WTC11 (cell line): ENCODE measurements at regions not wholly inside any gene's neighbourhood (a gene's known extent, or its start where the extent isn't known, plus 50 kb on each side); places are given as distances from the start of the nearest gene placed in this dataset.

Source experiments
- ATAC-seq: fragments of 200-7000 bp; cut with Tn5 transposase; 2 replicates; pipeline ENCODE4 v1.10.0; 2021; ENCODE audit warnings: mild to moderate bottlenecking, moderate library complexity
- CTCF ChIA-PET: fragments of 300-600 bp; sonication (Branson Sonifier 250); formaldehyde crosslinking; loops from one replicate; lab custom pipeline; 2021; ENCODE audit warnings: antibody characterized with exemption; lab: Charles Lee
- POLR2A ChIA-PET: fragments of 350-600 bp; sonication (Branson Sonifier 250); formaldehyde crosslinking; loops from one replicate; lab custom pipeline; 2021; ENCODE audit warnings: antibody characterized with exemption; lab: Charles Lee
- DNase-seq: peaks from one replicate; pipeline ENCODE4 v3.0.0; 2021; ENCODE audit warnings: low spot score
- H3K27ac Mint-ChIP-seq: 2 replicates; pipeline ENCODE4 v1.8.0; 2021; ENCODE audit warnings: mixed read lengths
- H3K27me3 Mint-ChIP-seq: 2 replicates; pipeline ENCODE4 v1.8.0; 2021; ENCODE audit warnings: low read depth, mild to moderate bottlenecking, moderate library complexity, mixed read lengths
- H3K36me3 Mint-ChIP-seq: 2 replicates; pipeline ENCODE4 v1.8.0; 2021; ENCODE audit warnings: mixed read lengths
- H3K4me1 Mint-ChIP-seq: 2 replicates; pipeline ENCODE4 v1.8.0; 2022; ENCODE audit warnings: mixed read lengths
- H3K4me3 Mint-ChIP-seq: 2 replicates; pipeline ENCODE4 v1.8.0; 2021; ENCODE audit warnings: mild to moderate bottlenecking, moderate library complexity, mixed read lengths
- H3K9me3 Mint-ChIP-seq: 2 replicates; pipeline ENCODE4 v1.8.0; 2021; ENCODE audit warnings: mixed read lengths
- ATF1 ChIP-seq: sonication (generic); formaldehyde crosslinking; IDR thresholded peaks from 2 replicates; pipeline ENCODE4 v1.8.1; 2023; ENCODE audit warnings: mild to moderate bottlenecking, moderate library complexity, missing genetic modification reagents
- ETV6 ChIP-seq: sonication (generic); formaldehyde crosslinking; IDR thresholded peaks from 2 replicates; pipeline ENCODE4 v1.8.1; 2022; ENCODE audit warnings: mild to moderate bottlenecking, missing genetic modification reagents
- FOXJ3 ChIP-seq: sonication (generic); formaldehyde crosslinking; IDR thresholded peaks from 2 replicates; pipeline ENCODE4 v1.9.0; 2021; ENCODE audit warnings: missing genetic modification reagents, mild to moderate bottlenecking, borderline replicate concordance
- GRHL2 ChIP-seq: fragments of 250-450 bp; sonication (Bioruptor Pico); IDR thresholded peaks from 2 replicates; pipeline ENCODE4 v1.8.0; 2022; ENCODE audit warnings: mild to moderate bottlenecking, moderate library complexity; ENCODE audit not compliant: insufficient replicate concordance, severe bottlenecking
- GTF2I ChIP-seq: fragments of 250-450 bp; sonication (Bioruptor Pico); conservative IDR thresholded peaks from 2 replicates; pipeline ENCODE4 v1.4.0; 2021; ENCODE audit warnings: mild to moderate bottlenecking
- HMGA2 ChIP-seq: fragments of 250-450 bp; sonication (Bioruptor Pico); IDR thresholded peaks from 2 replicates; pipeline ENCODE4 v1.4.0; 2021; ENCODE audit warnings: mild to moderate bottlenecking, moderate library complexity
- IRF2 ChIP-seq: sonication (generic); formaldehyde crosslinking; IDR thresholded peaks from 2 replicates; pipeline ENCODE4 v1.8.0; 2022; ENCODE audit warnings: low read depth, missing genetic modification reagents, borderline replicate concordance
- NR2C2 ChIP-seq: sonication (generic); formaldehyde crosslinking; IDR thresholded peaks from 2 replicates; pipeline ENCODE4 v1.8.0; 2022; ENCODE audit warnings: mild to moderate bottlenecking, missing genetic modification reagents
- NR3C1 ChIP-seq: sonication (generic); formaldehyde crosslinking; conservative IDR thresholded peaks from 2 replicates; pipeline ENCODE4 v1.8.1; 2023; ENCODE audit warnings: low read depth, mild to moderate bottlenecking, missing genetic modification reagents
- TCF7 ChIP-seq: sonication (generic); formaldehyde crosslinking; IDR thresholded peaks from 2 replicates; pipeline ENCODE4 v1.8.0; 2022; ENCODE audit warnings: mild to moderate bottlenecking, low read depth, missing genetic modification reagents, moderate library complexity
- ZNF121 ChIP-seq: sonication (generic); formaldehyde crosslinking; IDR thresholded peaks from 2 replicates; pipeline ENCODE4 v1.8.0; 2023; ENCODE audit warnings: missing genetic modification reagents
- ZNF138 ChIP-seq: sonication (generic); formaldehyde crosslinking; conservative IDR thresholded peaks from 2 replicates; pipeline ENCODE4 v1.8.1; 2022; ENCODE audit warnings: mild to moderate bottlenecking, moderate library complexity, missing genetic modification reagents
- ZNF423 ChIP-seq: fragments of 250-450 bp; sonication (Bioruptor Pico); IDR thresholded peaks from 2 replicates; pipeline ENCODE4 v2.1.2; 2022; ENCODE audit warnings: mild to moderate bottlenecking, moderate library complexity
- TF ChIP-seq, protein P1 (sequence below): fragments of 250-450 bp; sonication (Bioruptor Pico); conservative IDR thresholded peaks from 2 replicates; pipeline ENCODE4 v1.9.0; 2021; ENCODE audit warnings: mild to moderate bottlenecking
- TF ChIP-seq, protein P2 (sequence below): sonication (generic); formaldehyde crosslinking; IDR thresholded peaks from 2 replicates; pipeline ENCODE4 v1.8.1; 2023; ENCODE audit warnings: mild to moderate bottlenecking, missing genetic modification reagents
- TF ChIP-seq, protein P3 (sequence below): fragments of 250-450 bp; sonication (Bioruptor Pico); IDR thresholded peaks from 2 replicates; pipeline ENCODE4 v2.1.2; 2022; ENCODE audit warnings: mild to moderate bottlenecking, moderate library complexity
- TF ChIP-seq, protein P4 (sequence below): sonication (generic); formaldehyde crosslinking; IDR thresholded peaks from 2 replicates; pipeline ENCODE4 v1.8.1; 2023; ENCODE audit warnings: mild to moderate bottlenecking, missing genetic modification reagents, borderline replicate concordance
- TF ChIP-seq, protein P5 (sequence below): sonication (generic); formaldehyde crosslinking; IDR thresholded peaks from 2 replicates; pipeline ENCODE4 v1.8.0; 2022; ENCODE audit warnings: mild to moderate bottlenecking, missing genetic modification reagents
- TF ChIP-seq, protein P6 (sequence below): sonication (generic); formaldehyde crosslinking; IDR thresholded peaks from 2 replicates; pipeline ENCODE4 v1.8.1; 2022; ENCODE audit warnings: low read depth, missing genetic modification reagents, borderline replicate concordance
- TF ChIP-seq, protein P7 (sequence below): sonication (generic); formaldehyde crosslinking; IDR thresholded peaks from 2 replicates; pipeline ENCODE4 v1.8.0; 2023; ENCODE audit warnings: mild to moderate bottlenecking, missing genetic modification reagents

DNA sequence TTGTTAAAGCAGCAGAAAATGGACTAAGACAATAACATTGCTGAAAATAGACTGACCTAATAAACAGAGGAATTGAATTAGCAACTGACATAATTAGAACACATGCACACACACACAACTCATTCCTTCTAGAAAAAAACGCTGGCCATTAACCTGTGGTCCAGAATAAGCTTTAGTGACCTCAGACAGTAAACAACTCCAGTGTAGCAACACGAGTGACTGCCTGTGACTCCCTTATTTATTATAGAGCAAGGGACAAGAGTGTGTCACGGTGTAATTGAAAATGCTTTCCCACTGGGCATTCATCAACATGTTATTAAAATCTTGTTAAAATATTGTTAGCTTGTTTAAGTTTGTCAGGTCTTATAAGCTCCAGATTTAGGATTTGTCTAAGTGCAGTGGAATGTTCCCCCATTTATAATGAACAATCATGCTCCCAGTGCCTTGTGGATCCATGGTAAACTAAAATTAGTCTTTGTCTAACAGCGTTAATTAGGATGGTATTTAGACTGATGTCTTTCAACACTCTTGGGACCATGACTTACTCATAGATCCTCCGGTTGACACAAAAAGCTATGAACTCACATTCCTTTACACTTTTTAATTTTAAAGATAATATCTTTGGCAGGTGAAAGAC is 111.7 kb upstream of the IRS2 start (continued):
- TF ChIP-seq, protein P1, sequence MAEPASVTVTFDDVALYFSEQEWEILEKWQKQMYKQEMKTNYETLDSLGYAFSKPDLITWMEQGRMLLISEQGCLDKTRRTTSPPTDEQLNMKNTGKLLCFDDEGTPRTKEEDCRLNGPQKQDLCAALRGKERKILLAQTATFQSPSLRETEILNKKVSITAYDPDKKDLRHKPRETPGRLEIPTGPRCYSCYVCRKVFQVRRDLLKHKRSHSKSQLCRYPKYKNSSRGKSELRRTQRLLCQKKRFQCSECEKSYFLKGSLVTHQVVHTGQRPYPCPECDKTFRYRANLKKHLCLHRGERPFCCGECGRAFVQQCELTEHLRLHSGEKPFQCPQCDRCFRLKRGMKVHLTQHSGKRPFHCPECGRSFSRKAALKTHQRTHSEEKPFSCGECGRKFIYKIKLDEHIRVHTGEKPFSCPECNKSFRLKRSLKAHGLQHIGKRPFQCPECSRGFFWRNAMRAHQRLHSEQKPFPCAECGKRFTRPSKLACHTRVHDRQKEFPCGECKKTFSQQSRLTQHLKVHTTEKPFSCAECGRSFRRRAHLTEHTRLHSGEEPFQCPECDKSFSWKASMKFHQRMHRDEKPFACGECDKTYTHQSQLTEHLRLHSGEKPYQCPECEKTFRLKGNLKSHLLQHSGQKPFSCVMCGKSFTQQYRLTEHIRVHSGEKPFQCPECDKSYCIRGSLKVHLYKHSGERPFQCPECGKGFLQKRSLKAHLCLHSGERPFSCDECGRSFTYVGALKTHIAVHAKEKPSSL (CRISPR knock-in tag), result no peak
- TF ChIP-seq, protein P2, sequence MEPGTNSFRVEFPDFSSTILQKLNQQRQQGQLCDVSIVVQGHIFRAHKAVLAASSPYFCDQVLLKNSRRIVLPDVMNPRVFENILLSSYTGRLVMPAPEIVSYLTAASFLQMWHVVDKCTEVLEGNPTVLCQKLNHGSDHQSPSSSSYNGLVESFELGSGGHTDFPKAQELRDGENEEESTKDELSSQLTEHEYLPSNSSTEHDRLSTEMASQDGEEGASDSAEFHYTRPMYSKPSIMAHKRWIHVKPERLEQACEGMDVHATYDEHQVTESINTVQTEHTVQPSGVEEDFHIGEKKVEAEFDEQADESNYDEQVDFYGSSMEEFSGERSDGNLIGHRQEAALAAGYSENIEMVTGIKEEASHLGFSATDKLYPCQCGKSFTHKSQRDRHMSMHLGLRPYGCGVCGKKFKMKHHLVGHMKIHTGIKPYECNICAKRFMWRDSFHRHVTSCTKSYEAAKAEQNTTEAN (CRISPR knock-in tag), result no peak
- TF ChIP-seq GTF2I (no peak), ZNF138 (CRISPR knock-in tag) (no peak)
- TF ChIP-seq, protein P3, sequence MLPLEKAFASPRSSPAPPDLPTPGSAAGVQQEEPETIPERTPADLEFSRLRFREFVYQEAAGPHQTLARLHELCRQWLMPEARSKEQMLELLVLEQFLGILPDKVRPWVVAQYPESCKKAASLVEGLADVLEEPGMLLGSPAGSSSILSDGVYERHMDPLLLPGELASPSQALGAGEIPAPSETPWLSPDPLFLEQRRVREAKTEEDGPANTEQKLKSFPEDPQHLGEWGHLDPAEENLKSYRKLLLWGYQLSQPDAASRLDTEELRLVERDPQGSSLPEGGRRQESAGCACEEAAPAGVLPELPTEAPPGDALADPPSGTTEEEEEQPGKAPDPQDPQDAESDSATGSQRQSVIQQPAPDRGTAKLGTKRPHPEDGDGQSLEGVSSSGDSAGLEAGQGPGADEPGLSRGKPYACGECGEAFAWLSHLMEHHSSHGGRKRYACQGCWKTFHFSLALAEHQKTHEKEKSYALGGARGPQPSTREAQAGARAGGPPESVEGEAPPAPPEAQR (CRISPR knock-in tag), result no peak

DNA sequence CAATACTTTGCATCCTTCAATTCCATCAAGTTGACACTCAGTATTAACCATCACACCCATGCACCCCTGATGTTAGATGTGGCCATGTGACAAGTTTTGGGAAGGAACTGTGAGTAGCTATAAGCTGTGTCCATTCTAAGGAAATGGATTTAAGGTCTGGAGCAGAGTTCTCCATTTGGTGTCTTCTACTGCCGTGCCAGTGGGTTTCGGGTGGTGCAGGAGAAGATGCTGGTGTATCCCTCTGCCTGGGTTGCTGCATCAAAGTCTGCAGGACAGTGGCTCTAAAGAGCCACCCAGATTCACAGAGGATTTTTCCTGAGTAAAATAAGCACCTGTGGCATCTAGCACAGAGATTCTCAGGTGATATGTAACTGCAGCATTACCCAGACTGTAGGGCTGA is 105.7 kb upstream of the IRS2 start:
- Mint-ChIP-seq H3K9me3 (peaks cover 34% of the 10 kb centered on the region), H3K4me1 (no peaks in the 10 kb centered on the region), H3K36me3 (0 out of 2 replicates have a peak, but pooled peaks cover 5% of the 10 kb centered on the region), H3K27ac (no peak overlapping the region), H3K4me3 (no peak overlapping the region), H3K27me3 (no peaks in the 10 kb centered on the region)
- DNase-seq (no peak), ATAC-seq (no peak)
- ChIA-PET CTCF (no interaction called here), POLR2A (no interaction called here)
- TF ChIP-seq TCF7 (no peak), ZNF138 (CRISPR knock-in tag) (no peak), NR2C2 (CRISPR knock-in tag) (no peak), ZNF423 (CRISPR knock-in tag) (no peak), ATF1 (no peak), GRHL2 (CRISPR knock-in tag) (no peak), HMGA2 (CRISPR knock-in tag) (no peak), IRF2 (CRISPR knock-in tag) (no peak), FOXJ3 (CRISPR knock-in tag) (no peak), NR3C1 (CRISPR knock-in tag) (no peak), ZNF121 (CRISPR knock-in tag) (no peak), ETV6 (CRISPR knock-in tag) (no peak)
- TF ChIP-seq, protein P4, sequence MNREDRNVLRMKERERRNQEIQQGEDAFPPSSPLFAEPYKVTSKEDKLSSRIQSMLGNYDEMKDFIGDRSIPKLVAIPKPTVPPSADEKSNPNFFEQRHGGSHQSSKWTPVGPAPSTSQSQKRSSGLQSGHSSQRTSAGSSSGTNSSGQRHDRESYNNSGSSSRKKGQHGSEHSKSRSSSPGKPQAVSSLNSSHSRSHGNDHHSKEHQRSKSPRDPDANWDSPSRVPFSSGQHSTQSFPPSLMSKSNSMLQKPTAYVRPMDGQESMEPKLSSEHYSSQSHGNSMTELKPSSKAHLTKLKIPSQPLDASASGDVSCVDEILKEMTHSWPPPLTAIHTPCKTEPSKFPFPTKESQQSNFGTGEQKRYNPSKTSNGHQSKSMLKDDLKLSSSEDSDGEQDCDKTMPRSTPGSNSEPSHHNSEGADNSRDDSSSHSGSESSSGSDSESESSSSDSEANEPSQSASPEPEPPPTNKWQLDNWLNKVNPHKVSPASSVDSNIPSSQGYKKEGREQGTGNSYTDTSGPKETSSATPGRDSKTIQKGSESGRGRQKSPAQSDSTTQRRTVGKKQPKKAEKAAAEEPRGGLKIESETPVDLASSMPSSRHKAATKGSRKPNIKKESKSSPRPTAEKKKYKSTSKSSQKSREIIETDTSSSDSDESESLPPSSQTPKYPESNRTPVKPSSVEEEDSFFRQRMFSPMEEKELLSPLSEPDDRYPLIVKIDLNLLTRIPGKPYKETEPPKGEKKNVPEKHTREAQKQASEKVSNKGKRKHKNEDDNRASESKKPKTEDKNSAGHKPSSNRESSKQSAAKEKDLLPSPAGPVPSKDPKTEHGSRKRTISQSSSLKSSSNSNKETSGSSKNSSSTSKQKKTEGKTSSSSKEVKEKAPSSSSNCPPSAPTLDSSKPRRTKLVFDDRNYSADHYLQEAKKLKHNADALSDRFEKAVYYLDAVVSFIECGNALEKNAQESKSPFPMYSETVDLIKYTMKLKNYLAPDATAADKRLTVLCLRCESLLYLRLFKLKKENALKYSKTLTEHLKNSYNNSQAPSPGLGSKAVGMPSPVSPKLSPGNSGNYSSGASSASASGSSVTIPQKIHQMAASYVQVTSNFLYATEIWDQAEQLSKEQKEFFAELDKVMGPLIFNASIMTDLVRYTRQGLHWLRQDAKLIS (CRISPR knock-in tag), result no peak
- TF ChIP-seq, protein P5, sequence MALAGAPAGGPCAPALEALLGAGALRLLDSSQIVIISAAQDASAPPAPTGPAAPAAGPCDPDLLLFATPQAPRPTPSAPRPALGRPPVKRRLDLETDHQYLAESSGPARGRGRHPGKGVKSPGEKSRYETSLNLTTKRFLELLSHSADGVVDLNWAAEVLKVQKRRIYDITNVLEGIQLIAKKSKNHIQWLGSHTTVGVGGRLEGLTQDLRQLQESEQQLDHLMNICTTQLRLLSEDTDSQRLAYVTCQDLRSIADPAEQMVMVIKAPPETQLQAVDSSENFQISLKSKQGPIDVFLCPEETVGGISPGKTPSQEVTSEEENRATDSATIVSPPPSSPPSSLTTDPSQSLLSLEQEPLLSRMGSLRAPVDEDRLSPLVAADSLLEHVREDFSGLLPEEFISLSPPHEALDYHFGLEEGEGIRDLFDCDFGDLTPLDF, result no peak
- TF ChIP-seq, protein P6, sequence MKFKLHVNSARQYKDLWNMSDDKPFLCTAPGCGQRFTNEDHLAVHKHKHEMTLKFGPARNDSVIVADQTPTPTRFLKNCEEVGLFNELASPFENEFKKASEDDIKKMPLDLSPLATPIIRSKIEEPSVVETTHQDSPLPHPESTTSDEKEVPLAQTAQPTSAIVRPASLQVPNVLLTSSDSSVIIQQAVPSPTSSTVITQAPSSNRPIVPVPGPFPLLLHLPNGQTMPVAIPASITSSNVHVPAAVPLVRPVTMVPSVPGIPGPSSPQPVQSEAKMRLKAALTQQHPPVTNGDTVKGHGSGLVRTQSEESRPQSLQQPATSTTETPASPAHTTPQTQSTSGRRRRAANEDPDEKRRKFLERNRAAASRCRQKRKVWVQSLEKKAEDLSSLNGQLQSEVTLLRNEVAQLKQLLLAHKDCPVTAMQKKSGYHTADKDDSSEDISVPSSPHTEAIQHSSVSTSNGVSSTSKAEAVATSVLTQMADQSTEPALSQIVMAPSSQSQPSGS (CRISPR knock-in tag), result no peak
- TF ChIP-seq, protein P7, sequence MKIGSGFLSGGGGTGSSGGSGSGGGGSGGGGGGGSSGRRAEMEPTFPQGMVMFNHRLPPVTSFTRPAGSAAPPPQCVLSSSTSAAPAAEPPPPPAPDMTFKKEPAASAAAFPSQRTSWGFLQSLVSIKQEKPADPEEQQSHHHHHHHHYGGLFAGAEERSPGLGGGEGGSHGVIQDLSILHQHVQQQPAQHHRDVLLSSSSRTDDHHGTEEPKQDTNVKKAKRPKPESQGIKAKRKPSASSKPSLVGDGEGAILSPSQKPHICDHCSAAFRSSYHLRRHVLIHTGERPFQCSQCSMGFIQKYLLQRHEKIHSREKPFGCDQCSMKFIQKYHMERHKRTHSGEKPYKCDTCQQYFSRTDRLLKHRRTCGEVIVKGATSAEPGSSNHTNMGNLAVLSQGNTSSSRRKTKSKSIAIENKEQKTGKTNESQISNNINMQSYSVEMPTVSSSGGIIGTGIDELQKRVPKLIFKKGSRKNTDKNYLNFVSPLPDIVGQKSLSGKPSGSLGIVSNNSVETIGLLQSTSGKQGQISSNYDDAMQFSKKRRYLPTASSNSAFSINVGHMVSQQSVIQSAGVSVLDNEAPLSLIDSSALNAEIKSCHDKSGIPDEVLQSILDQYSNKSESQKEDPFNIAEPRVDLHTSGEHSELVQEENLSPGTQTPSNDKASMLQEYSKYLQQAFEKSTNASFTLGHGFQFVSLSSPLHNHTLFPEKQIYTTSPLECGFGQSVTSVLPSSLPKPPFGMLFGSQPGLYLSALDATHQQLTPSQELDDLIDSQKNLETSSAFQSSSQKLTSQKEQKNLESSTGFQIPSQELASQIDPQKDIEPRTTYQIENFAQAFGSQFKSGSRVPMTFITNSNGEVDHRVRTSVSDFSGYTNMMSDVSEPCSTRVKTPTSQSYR (CRISPR knock-in tag), result no peak
